Thyroid gland (tissue), 4 donors: ENCODE measurements at regions not wholly inside any gene's neighbourhood (a gene's known extent, or its start where the extent isn't known, plus 50 kb on each side); places are given as distances from the start of the nearest gene placed in this dataset.

Experiments used
- DNase-seq, 2 donors: peaks; one replicate each; pipeline ENCODE4 v3.0.0-alpha.2; 2019
- H3K27ac ChIP-seq, 3 donors: fragments of 200-600 bp; sonication (generic); 1 replicate in 2 of 3; 2 replicates in 1 of 3; pipeline ENCODE4 v1.5.1; 2016 to 2019; ENCODE audit warnings: mild to moderate bottlenecking in 1 of 3, moderate library complexity in 1 of 3
- H3K27me3 ChIP-seq: fragments of 200-600 bp; sonication (generic); one replicate; pipeline ENCODE4 v1.5.1; 2019
- H3K36me3 ChIP-seq, 2 donors: fragments of 200-600 bp; sonication (generic); one replicate each; pipeline ENCODE4 v1.5.1; 2016 to 2019
- H3K4me1 ChIP-seq, 2 donors: fragments of 200-600 bp; sonication (generic); one replicate each; pipeline ENCODE4 v1.5.1; 2017 to 2019
- H3K4me3 ChIP-seq, 3 donors: fragments of 200-600 bp; sonication (generic); replicated peaks in 1 of 3; 1 replicate in 2 of 3; 2 replicates in 1 of 3; pipeline ENCODE4 v1.5.1; 2016; ENCODE audit warnings: mild to moderate bottlenecking in 1 of 3
- H3K9me3 ChIP-seq: fragments of 200-600 bp; sonication (generic); one replicate; pipeline ENCODE4 v1.5.1; 2017
- POLR2A ChIP-seq, 2 donors: fragments of 450-650 bp; IDR thresholded peaks; one replicate each; pipeline ENCODE4 v1.6.1; 2017; ENCODE audit warnings: antibody characterized with exemption in 2 of 2, mild to moderate bottlenecking in 2 of 2, moderate library complexity in 1 of 2
- WGBS, 2 donors: methylation state at CpG; one replicate each; pipeline ENCODE4 v1.1.5; 2017; 5-methylcytosine and 5-hydroxymethylcytosine counted together
- intact Hi-C: fragments of 100-400 bp; cut with DNase I; formaldehyde crosslinking; loops from one replicate; pipeline ENCODE4 v1.15.1; 2023
- TF ChIP-seq, protein P1 (sequence below), 6 experiments: fragments of 200-600 bp in 3 of 6; fragments of 450-650 bp in 3 of 6; sonication (generic) in 3 of 6; IDR thresholded peaks; one replicate each; pipeline ENCODE4 v1.5.1; 2016 to 2019; ENCODE audit warnings: antibody characterized with exemption in 6 of 6, mild to moderate bottlenecking in 2 of 6, inconsistent platforms in 1 of 6, moderate library complexity in 1 of 6

DNA sequence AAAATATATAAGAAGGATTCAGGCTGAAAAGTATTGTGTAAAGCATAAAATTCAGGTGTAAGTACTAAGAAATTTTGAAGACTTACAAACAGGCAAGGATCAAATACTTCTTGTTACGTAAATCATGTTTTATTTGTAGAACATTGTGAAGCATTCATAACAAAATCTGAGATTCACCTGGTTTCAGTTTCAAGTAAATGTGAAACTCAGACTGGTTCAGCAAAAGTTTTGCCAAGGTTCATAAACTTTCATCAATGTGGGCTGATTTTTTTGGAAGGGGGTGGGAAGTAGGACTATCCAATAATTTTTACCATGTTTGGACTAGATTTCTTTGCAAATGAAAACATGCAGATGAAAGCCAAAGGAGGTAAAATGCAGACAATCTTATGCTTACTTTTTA lies 527.7 kb downstream of the ANKRD50 start:
- Histone ChIP-seq H3K27ac (no peak overlapping the region), H3K27me3 (no peaks in the 10 kb centered on the region), H3K4me3 (no peak overlapping the region), H3K36me3 (no peaks in the 10 kb centered on the region), H3K4me1 (no peaks in the 10 kb centered on the region), H3K9me3 (no peaks in the 10 kb centered on the region)
- WGBS, 2 donors: 74 to 95% methylated on average over 1 of the region's 1 CpG
- intact Hi-C loops: no loop called here
- no peak for TF ChIP-seq POLR2A (IDR thresholded peaks at IDR 0.05)
- TF ChIP-seq, protein P1, sequence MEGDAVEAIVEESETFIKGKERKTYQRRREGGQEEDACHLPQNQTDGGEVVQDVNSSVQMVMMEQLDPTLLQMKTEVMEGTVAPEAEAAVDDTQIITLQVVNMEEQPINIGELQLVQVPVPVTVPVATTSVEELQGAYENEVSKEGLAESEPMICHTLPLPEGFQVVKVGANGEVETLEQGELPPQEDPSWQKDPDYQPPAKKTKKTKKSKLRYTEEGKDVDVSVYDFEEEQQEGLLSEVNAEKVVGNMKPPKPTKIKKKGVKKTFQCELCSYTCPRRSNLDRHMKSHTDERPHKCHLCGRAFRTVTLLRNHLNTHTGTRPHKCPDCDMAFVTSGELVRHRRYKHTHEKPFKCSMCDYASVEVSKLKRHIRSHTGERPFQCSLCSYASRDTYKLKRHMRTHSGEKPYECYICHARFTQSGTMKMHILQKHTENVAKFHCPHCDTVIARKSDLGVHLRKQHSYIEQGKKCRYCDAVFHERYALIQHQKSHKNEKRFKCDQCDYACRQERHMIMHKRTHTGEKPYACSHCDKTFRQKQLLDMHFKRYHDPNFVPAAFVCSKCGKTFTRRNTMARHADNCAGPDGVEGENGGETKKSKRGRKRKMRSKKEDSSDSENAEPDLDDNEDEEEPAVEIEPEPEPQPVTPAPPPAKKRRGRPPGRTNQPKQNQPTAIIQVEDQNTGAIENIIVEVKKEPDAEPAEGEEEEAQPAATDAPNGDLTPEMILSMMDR (IDR thresholded peaks at IDR 0.05): no peak
- no peak for DNase-seq

DNA sequence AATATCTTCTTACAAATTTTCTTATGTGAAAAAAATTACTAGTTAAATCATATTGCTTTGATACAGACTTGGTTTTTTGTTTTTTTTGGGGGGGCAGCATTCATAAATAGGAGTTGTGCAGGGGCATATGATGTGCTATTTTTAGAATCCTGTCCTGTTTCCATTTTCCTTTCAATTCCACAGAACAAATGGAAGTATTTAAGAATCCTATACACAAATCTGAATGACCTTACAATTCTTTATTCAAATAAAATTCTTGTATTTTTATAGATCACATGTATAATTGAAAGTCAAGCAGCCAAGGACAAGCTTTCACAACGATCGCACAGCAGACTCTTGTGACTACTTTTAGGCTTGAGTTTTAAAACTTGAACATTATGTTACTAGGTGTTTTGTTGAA lies 523.9 kb downstream of the ANKRD50 start:
- Histone ChIP-seq H3K9me3 (no peaks in the 10 kb centered on the region), H3K36me3 (no peaks in the 10 kb centered on the region), H3K27me3 (no peaks in the 10 kb centered on the region), H3K4me3 (no peak overlapping the region), H3K4me1 (no peaks in the 10 kb centered on the region), H3K27ac (no peak overlapping the region)
- no peak for TF ChIP-seq POLR2A (IDR thresholded peaks at IDR 0.05)
- TF ChIP-seq, protein P1 (IDR thresholded peaks at IDR 0.05): no peak
- no peak for DNase-seq
- WGBS, 2 donors: 42 to 51% methylated on average over 2 of the region's 2 CpGs
- intact Hi-C loops: no loop called here

DNA sequence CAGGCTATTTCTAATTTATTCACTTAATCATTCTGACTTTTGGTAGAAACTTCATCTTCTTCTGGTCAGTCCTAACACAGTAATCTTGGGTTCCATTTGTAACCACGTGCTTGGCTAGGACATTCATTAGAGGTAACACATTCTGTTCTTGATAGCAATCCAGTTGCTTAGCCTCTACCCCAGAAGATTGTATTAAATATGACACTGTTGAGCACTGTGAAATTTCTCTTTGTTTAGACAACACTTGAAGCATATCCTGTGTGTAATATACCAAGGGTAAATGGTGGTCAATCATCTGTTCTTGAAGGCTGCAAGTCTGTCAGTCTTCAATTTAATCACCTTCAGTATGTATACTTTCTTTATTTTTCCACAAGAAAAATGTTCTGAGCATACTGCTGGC lies 523.0 kb downstream of the ANKRD50 start:
- Histone ChIP-seq H3K36me3 (no peaks in the 10 kb centered on the region), H3K4me1 (no peaks in the 10 kb centered on the region), H3K27ac (no peak overlapping the region), H3K27me3 (no peaks in the 10 kb centered on the region), H3K4me3 (no peak overlapping the region), H3K9me3 (no peaks in the 10 kb centered on the region)
- intact Hi-C loops: no loop called here
- 68 to 81% methylated on average over 1 of the region's 1 CpG for WGBS, 2 donors
- no peak for TF ChIP-seq POLR2A (IDR thresholded peaks at IDR 0.05)
- TF ChIP-seq, protein P1 (IDR thresholded peaks at IDR 0.05): no peak
- no peak for DNase-seq

DNA sequence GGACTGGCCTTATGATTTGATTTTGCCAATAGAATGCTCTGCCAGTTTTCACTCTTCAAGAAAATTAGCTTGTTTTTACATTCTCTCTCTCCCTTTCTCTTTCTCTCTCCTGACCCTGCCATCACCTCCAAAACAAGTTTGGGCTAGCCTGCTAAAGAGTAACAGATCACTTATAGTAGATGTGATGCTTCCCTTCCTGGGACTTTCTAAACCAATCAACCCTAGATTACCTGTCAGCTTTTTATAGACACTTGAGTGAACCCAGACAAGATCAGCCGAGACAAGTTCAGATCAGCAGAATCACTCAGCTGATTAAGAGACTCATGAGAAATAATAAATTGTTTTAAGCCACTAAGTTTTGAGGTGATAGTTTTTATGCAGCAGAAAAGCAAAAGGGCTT lies 521.2 kb downstream of the ANKRD50 start:
- H3K4me3 ChIP-seq: no peak overlapping the region
- no peak for TF ChIP-seq POLR2A (IDR thresholded peaks at IDR 0.05)
- TF ChIP-seq, protein P1 (IDR thresholded peaks at IDR 0.05): no peak
- H3K27me3 ChIP-seq: no peaks in the 10 kb centered on the region
- 91 to 92% methylated on average over 1 of the region's 1 CpG for WGBS, 2 donors
- intact Hi-C loops: no loop called here
- no peaks in the 10 kb centered on the region for H3K36me3 ChIP-seq
- H3K4me1 ChIP-seq: no peaks in the 10 kb centered on the region
- no peaks in the 10 kb centered on the region for H3K9me3 ChIP-seq
- no peak overlapping the region for H3K27ac ChIP-seq
- DNase-seq: no peak

DNA sequence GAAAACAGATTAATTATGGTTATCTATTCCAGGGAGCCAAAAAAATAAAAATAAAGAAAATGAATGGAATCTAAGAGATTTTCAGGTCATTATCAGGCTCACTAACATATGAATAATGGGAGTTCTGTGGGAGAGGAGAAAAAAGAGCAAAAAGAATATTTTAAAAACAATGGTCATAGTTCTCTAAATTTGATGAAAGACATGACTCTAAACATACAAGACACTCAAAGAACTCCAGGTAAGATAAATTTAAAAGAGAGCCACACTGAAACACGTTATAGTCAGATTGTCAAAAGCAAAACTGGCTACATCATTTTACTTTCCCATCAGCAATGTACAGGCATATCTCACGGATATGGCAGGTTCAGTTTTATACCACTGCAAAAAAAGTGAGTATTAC lies 520.0 kb downstream of the ANKRD50 start:
- Histone ChIP-seq H3K9me3 (no peaks in the 10 kb centered on the region), H3K27me3 (no peaks in the 10 kb centered on the region), H3K27ac (no peak overlapping the region), H3K4me3 (no peak overlapping the region), H3K36me3 (no peaks in the 10 kb centered on the region), H3K4me1 (no peaks in the 10 kb centered on the region)
- intact Hi-C loops: no loop called here
- 88 to 92% methylated on average over 2 of the region's 2 CpGs for WGBS, 2 donors
- no peak for DNase-seq
- TF ChIP-seq, protein P1 (IDR thresholded peaks at IDR 0.05): no peak
- no peak for TF ChIP-seq POLR2A (IDR thresholded peaks at IDR 0.05)
